Sigmoid colon (tissue), 4 donors: ENCODE measurements at regions not wholly inside any gene's neighbourhood (a gene's known extent, or its start where the extent isn't known, plus 50 kb on each side); places are given as distances from the start of the nearest gene placed in this dataset.

ENCODE experiments used
- EP300 ChIP-seq, 4 donors: sonication (generic); formaldehyde crosslinking; IDR thresholded peaks; one replicate each; pipeline ENCODE4 v1.6.1; 2017; ENCODE audit warnings: antibody characterized with exemption in 4 of 4
- POLR2A ChIP-seq, 2 donors: fragments of 450-650 bp; IDR thresholded peaks; one replicate each; pipeline ENCODE4 v1.6.1; 2016; ENCODE audit warnings: antibody characterized with exemption in 2 of 2, mild to moderate bottlenecking in 2 of 2, moderate library complexity in 2 of 2
- POLR2AphosphoS5 ChIP-seq, 4 donors: sonication (generic); formaldehyde crosslinking; IDR thresholded peaks; one replicate each; pipeline ENCODE4 v1.6.1; 2017; ENCODE audit warnings: antibody characterized with exemption in 4 of 4
- TF ChIP-seq, protein P1 (sequence below), 4 experiments: fragments of 450-650 bp in 3 of 4; fragments of 200-600 bp in 1 of 4; IDR thresholded peaks; one replicate each; pipeline ENCODE4 v1.5.1; 2016 to 2019; ENCODE audit warnings: antibody characterized with exemption in 4 of 4, mild to moderate bottlenecking in 3 of 4, moderate library complexity in 2 of 4

DNA sequence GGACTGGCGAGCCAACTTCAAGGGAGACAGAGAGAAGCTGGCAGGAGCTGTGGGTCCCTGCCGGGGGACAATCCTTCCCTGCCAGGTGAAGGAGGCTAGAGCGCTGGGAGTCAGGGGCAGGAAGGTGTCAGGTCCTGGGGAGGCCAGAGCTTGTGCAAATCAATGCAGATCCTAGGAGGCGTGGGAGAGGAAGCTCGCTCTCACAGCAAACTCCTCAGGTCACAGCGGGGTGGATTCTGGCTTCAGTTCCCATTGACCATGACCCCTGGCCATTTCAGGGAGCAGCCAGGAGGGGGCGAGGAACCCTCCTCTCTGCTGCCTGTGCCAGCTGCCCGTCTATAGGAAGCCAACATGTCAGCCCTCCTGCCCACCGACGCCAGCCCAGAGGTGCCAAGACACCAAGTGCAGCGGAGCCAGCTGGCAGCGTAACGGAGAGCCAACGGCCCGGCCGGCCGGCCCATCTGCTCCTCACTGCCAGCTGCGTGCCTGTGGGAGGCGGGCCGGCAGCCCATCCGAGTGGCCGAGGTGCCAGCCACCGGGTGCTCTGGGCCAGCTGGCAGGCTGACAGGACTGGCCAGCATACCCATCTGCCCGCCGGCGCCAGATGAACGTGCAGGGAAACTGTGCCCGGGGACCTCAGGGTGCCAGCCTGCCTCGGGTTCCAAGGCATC is 374.8 kb downstream of the MIAT start:
- TF ChIP-seq, protein P1, sequence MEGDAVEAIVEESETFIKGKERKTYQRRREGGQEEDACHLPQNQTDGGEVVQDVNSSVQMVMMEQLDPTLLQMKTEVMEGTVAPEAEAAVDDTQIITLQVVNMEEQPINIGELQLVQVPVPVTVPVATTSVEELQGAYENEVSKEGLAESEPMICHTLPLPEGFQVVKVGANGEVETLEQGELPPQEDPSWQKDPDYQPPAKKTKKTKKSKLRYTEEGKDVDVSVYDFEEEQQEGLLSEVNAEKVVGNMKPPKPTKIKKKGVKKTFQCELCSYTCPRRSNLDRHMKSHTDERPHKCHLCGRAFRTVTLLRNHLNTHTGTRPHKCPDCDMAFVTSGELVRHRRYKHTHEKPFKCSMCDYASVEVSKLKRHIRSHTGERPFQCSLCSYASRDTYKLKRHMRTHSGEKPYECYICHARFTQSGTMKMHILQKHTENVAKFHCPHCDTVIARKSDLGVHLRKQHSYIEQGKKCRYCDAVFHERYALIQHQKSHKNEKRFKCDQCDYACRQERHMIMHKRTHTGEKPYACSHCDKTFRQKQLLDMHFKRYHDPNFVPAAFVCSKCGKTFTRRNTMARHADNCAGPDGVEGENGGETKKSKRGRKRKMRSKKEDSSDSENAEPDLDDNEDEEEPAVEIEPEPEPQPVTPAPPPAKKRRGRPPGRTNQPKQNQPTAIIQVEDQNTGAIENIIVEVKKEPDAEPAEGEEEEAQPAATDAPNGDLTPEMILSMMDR (IDR thresholded peaks at IDR 0.05), result no peak
- TF ChIP-seq POLR2AphosphoS5 (IDR thresholded peaks at IDR 0.05) (no peak), POLR2A (IDR thresholded peaks at IDR 0.05) (no peak), EP300 (IDR thresholded peaks at IDR 0.05) (no peak)
